Lower leg skin (tissue), 3 donors: ENCODE measurements at regions not wholly inside any gene's neighbourhood (a gene's known extent, or its start where the extent isn't known, plus 50 kb on each side); places are given as distances from the start of the nearest gene placed in this dataset.

Source experiments
- POLR2A ChIP-seq, 2 donors: fragments of 450-650 bp; IDR thresholded peaks; one replicate each; pipeline ENCODE4 v1.6.1; 2016 to 2017; ENCODE audit warnings: antibody characterized with exemption in 2 of 2, mild to moderate bottlenecking in 1 of 2, moderate library complexity in 1 of 2
- TF ChIP-seq, protein P1 (sequence below), 3 donors: fragments of 450-650 bp; IDR thresholded peaks; one replicate each; pipeline ENCODE4 v1.5.1; 2016; ENCODE audit warnings: antibody characterized with exemption in 3 of 3, mild to moderate bottlenecking in 3 of 3, moderate library complexity in 2 of 3

DNA sequence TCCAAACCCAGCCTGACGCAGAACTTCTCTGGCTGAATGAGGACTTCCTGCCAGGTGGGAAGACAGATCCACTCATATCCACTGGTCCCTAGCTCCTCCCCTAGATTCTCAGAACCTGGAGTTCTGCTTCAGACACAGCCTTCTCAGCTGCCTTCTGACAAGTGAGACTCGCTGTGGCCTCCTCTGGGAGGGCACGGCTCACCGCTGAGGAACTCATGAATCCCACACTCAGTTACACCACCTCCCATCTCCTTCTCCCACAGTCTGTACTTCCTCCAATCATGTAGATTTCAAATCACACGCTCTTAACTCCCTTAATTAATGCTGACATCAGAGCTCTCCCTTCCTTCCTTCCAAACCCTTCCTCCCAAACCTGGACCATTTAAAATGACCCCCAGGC is 86.4 kb upstream of the TMEM45B start:
- TF ChIP-seq, protein P1, sequence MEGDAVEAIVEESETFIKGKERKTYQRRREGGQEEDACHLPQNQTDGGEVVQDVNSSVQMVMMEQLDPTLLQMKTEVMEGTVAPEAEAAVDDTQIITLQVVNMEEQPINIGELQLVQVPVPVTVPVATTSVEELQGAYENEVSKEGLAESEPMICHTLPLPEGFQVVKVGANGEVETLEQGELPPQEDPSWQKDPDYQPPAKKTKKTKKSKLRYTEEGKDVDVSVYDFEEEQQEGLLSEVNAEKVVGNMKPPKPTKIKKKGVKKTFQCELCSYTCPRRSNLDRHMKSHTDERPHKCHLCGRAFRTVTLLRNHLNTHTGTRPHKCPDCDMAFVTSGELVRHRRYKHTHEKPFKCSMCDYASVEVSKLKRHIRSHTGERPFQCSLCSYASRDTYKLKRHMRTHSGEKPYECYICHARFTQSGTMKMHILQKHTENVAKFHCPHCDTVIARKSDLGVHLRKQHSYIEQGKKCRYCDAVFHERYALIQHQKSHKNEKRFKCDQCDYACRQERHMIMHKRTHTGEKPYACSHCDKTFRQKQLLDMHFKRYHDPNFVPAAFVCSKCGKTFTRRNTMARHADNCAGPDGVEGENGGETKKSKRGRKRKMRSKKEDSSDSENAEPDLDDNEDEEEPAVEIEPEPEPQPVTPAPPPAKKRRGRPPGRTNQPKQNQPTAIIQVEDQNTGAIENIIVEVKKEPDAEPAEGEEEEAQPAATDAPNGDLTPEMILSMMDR (IDR thresholded peaks at IDR 0.05): no peak
- no peak for TF ChIP-seq POLR2A (IDR thresholded peaks at IDR 0.05)
